SJSA1 (cell line): ENCODE measurements at regions not wholly inside any gene's neighbourhood (a gene's known extent, or its start where the extent isn't known, plus 50 kb on each side); places are given as distances from the start of the nearest gene placed in this dataset.
"Not testable (repeated sequence)": the region's sequence is repeated elsewhere in the genome, so short reads cannot be mapped to it uniquely, and the experiment has no call there.

Experiments used
- DNase-seq, 2 experiments: peaks; one replicate each; pipeline ENCODE4 v3.0.0-alpha.2; 2015 to 2020; ENCODE audit warnings: low spot score in 2 of 2, low read depth in 1 of 2
- H3K27ac ChIP-seq: fragments of 250-450 bp; sonication (Bioruptor Pico); 2 replicates; pipeline ENCODE4 v1.5.1; 2020; ENCODE audit warnings: mild to moderate bottlenecking, moderate library complexity
- H3K27me3 ChIP-seq: fragments of 250-450 bp; sonication (Bioruptor Pico); replicated peaks from 2 replicates; pipeline ENCODE4 v1.5.1; 2020; ENCODE audit warnings: mild to moderate bottlenecking, moderate library complexity
- H3K36me3 ChIP-seq: fragments of 250-450 bp; sonication (Bioruptor Pico); 2 replicates; pipeline ENCODE4 v1.5.1; 2020; ENCODE audit warnings: mild to moderate bottlenecking
- H3K4me1 ChIP-seq: fragments of 250-450 bp; sonication (Bioruptor Pico); replicated peaks from 2 replicates; pipeline ENCODE4 v1.6.1; 2021; ENCODE audit warnings: mild to moderate bottlenecking
- H3K4me3 ChIP-seq: fragments of 250-450 bp; sonication (Bioruptor Pico); 2 replicates; pipeline ENCODE4 v1.5.1; 2020; ENCODE audit warnings: mild to moderate bottlenecking
- H3K9me3 ChIP-seq: fragments of 250-450 bp; sonication (Bioruptor Pico); replicated peaks from 2 replicates; pipeline ENCODE4 v1.5.1; 2020; ENCODE audit warnings: mild to moderate bottlenecking

DNA sequence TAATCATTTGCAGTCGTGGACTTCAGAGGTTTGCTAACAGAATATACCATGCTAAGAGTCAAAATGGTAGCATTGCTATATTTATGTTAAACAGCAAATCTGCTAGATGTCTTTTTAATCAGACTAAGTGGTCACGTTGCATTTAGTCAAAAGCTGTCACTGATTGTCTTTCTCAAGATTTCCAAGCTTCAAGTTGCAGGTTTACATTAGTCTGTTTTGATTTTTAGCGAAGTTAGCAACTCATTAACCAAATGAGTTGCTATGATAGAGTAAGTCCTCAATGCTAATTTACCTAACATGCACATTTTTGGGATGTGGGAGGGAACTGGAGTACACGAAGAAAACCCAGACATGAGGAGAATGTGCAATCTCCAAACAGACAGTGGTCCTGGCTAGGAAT lies 653.2 kb downstream of the TNS3 start:
- no peaks in the 10 kb centered on the region for H3K27me3 ChIP-seq
- no peaks in the 10 kb centered on the region for H3K9me3 ChIP-seq
- H3K27ac ChIP-seq, result no peak overlapping the region
- H3K4me3 ChIP-seq, result no peak overlapping the region
- H3K36me3 ChIP-seq, result no peaks in the 10 kb centered on the region
- no peak for DNase-seq
- H3K4me1 ChIP-seq, result peaks cover 32% of the 10 kb centered on the region

DNA sequence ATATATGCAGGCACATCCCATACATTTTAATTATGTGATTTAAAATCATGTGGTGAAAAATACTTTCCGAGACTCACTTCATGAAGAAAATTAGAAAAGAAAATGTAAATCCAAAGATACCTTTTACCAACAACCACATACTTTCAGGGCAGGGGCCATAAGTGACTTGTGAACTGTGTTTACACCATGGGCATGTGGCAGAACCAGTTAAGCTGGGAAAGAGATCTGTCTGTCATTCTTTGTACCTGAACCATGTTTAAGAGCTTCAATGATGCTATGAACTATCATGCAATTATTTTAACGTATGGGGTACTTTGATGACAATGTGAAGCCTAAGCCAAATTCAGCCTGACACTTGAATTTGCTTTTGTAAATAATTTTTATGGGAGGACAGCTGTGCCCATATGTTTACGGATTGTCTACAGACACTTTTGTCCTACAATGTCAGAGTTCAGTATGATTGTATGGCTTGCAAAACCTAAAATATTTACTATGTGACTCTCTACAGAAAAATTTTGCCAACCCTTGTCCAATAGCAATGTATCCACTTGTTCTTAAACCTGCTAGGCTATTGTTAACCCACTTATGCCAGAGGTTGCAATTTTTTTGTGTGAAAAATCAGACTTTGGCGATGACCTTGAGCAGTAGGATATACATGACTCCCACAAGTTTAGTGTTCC lies 654.6 kb downstream of the TNS3 start:
- no peak for DNase-seq
- H3K4me1 ChIP-seq, result peaks cover 17% of the 10 kb centered on the region
- no peaks in the 10 kb centered on the region for H3K36me3 ChIP-seq
- no peaks in the 10 kb centered on the region for H3K9me3 ChIP-seq
- H3K27ac ChIP-seq, result no peak overlapping the region
- no peak overlapping the region for H3K4me3 ChIP-seq
- no peaks in the 10 kb centered on the region for H3K27me3 ChIP-seq

DNA sequence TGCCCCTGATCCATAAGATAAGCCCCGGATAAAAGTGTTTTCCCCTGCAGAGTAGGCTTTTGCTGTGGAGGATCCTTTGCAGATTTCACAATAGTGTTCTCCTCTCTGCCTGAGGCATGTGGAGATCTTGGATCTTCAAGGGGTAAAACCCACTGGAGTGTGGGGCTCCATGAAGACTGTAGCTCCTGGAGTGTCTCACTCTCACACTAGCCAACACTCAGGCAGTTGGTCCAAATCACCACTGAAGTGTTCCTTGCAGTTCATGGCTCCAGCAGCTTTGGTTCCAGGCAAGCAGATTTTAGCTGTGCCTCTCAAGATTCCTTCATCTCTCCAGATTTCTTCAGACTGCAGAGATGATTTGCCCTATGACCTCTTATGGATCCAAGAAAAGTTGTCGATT lies 665.3 kb downstream of the TNS3 start:
- Histone ChIP-seq H3K4me1 (no peaks in the 10 kb centered on the region), H3K36me3 (no peaks in the 10 kb centered on the region), H3K4me3 (no peak overlapping the region), H3K27me3 (no peaks in the 10 kb centered on the region), H3K9me3 (no peaks in the 10 kb centered on the region), H3K27ac (no peak overlapping the region)
- DNase-seq, result no peak

DNA sequence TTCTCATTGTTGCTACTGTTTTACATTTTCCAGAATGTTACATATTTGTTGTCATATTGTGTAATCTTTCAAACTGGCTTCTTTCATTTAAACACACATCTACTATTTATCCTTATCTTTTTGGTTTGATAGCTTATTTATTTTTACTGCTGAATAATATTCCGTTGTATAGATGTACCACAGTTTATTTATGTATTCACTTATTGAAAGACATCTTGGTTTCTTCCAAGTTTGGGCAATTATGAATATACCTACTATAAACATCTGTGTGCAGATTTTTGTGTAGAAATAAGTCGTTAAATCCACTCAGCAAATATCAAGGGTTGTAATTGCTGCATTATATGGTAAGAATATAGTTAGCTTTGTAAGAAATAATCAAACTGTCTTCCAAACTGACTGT lies 669.2 kb downstream of the TNS3 start:
- no peak for DNase-seq
- Histone ChIP-seq H3K36me3 (no peaks in the 10 kb centered on the region), H3K9me3 (no peaks in the 10 kb centered on the region), H3K4me3 (no peak overlapping the region), H3K27me3 (no peaks in the 10 kb centered on the region), H3K4me1 (peaks cover 23% of the 10 kb centered on the region), H3K27ac (no peak overlapping the region)

DNA sequence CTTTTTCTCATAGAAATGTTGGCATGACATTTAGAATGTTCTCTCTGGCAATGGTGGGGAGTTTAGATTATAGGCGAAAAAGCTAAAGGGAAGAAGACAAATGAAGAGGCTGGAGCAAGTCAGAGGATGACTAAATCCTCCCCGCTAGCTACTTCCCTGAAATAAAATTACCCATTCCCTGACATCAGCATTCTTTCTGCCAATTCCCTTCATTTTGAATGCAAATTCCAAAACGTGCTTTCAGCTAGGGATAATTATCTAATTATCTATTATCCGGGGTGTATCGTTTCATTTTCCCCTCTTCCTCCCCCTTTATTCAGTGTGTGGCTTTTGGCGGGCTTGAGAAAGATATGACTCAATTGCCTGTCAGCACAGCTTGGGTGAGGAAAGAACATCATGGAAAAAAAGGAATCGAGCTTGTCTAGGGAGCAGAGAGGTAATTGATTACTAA lies 672.3 kb downstream of the TNS3 start:
- DNase-seq, result peak in 1 of 2 experiments; percentile 77
- H3K4me3 ChIP-seq, result 0 out of 2 replicates have a peak overlapping the region, but pooled peaks have one; percentile 5
- peak overlapping the region; percentile 64 for H3K27ac ChIP-seq
- H3K9me3 ChIP-seq, result no peaks in the 10 kb centered on the region
- H3K36me3 ChIP-seq, result no peaks in the 10 kb centered on the region
- no peaks in the 10 kb centered on the region for H3K27me3 ChIP-seq
- H3K4me1 ChIP-seq, result peaks cover 23% of the 10 kb centered on the region

DNA sequence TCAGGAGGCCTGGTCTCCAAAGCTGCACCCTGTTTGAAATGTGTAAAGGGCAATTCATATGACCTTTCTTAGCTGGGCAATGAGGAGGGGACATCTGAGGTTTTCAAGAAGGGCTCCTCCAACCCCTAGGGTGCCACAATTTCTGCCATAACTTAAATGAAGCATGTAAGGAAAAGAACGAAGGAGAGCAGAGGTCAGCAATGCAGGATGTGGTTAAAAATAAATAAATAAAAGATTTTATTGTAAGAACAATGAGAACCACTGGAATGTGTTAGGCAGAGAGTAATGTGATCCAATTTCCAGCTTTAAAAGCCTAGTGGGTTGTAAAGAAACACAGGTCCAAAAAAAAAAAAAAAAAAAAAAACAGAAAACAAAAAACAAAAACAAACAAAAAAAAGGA lies 673.1 kb downstream of the TNS3 start:
- peak in 1 of 2 experiments; percentile 87 for DNase-seq
- Histone ChIP-seq H3K9me3 (no peaks in the 10 kb centered on the region), H3K36me3 (no peaks in the 10 kb centered on the region), H3K4me1 (peaks cover 23% of the 10 kb centered on the region), H3K27ac (peak overlapping the region; percentile 64), H3K4me3 (no peak overlapping the region), H3K27me3 (no peaks in the 10 kb centered on the region)

DNA sequence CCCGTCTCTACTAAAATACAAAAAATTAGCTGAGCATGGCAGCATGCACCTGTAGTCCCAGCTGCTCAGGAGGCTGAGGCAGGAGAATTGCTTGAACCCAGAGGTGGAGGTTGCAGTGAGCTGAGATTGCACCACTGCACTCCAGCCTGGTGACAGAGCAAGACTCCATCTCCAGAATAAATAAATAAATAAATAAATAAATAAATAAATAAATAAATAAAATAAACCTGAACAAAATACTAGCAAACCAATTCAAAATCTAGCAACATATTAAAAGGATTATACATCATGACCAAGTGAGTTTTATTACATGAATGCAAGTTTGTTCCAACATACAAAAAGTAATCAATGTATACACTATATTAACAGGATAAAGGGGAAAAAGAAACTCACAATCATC lies 677.4 kb downstream of the TNS3 start:
- H3K27ac ChIP-seq, H3K4me3 ChIP-seq, H3K36me3 ChIP-seq, H3K27me3 ChIP-seq, DNase-seq, H3K9me3 ChIP-seq: not testable (repeated sequence)
- H3K4me1 ChIP-seq, result peaks cover 13% of the 10 kb centered on the region

DNA sequence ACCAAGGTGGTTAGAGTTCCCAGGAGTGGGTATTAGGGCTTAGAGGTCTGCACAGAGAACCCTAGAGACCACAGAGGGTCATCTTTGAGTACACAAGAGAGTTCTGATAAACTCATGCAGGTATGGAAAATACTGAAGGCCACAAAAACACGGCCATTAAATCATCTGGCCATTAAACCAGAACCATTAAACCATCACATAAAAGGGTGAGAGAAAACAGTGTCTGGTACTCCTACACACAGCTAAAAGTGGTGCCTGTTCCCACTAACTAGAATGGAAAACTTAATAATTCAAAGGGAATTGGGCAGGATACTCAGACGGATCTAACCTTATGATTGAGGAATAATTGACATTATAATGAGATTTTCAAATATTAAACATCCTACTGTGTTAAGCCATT lies 679.4 kb downstream of the TNS3 start:
- no peak for DNase-seq
- Histone ChIP-seq H3K4me1 (no peaks in the 10 kb centered on the region), H3K9me3 (no peaks in the 10 kb centered on the region), H3K4me3 (no peak overlapping the region), H3K27me3 (no peaks in the 10 kb centered on the region), H3K36me3 (no peaks in the 10 kb centered on the region), H3K27ac (no peak overlapping the region)

DNA sequence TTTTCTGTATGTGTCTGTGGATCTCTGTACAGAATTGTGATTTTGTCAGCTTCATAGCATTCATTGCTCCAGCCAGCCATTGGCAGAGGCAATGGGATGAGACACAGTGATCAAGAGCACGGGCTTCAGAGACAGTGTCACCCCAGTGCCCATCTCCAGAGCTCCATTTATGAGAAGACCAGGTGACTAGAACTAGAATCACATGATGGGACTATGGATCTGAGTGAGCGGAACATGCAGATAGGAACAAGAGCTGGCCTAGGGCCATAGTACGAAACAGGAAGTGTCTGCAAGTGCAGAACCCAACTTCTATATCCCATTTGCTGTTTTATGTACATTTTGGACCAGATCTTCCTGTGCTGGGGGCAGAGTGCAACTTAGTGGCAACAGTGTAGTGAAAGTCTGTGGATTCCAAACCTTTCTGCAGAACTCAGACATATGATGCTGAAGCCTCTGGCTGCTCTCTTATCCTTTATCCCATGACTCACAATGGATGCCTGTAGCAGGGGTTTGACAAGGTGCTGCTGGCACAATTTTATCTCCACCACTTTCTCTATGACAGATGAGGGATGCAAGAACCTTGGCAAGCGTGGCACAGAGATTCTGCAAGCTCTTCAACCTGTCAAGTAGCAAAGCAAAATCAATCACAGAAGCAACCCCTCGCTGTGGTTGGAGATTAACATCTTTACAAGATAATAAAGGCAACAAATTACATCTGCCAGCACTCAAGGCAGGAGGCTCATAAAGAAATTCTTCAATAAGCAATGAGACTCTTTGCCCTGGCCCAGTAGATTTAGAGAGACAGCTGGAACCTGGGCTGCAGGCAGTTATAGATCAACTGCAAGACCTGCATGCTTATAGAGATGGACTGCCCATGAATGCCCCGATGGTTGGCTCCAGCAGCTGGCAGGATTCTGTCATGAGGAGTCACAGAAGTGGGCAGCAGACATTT lies 681.3 kb downstream of the TNS3 start:
- H3K4me1 ChIP-seq, result no peaks in the 10 kb centered on the region

DNA sequence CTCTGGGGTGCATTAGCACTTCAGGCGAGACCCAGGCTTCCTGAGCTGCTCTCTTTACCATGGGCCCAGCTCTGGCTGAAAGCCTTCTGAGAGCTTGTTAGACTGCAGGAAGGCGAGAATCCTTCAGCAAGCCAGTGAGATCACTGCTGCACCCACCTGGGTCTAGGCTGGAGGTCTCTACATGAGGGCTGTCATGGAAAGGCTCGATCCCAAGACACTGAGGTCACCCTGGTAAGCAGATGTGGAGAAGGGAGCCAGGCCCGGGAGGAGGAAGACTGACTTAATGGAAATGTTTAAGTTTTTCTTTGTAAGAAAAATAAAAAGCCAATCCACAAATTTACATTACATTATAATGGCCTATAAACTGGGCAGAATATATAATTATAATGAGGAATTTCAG lies 684.5 kb downstream of the TNS3 start:
- DNase-seq, result no peak
- Histone ChIP-seq H3K4me3 (no peak overlapping the region), H3K4me1 (no peaks in the 10 kb centered on the region), H3K9me3 (no peaks in the 10 kb centered on the region), H3K27ac (no peak overlapping the region), H3K36me3 (no peaks in the 10 kb centered on the region), H3K27me3 (no peaks in the 10 kb centered on the region)

More for the DNA sequence above, 681.3 kb downstream of the TNS3 start:
- DNase-seq, result no peak
- no peaks in the 10 kb centered on the region for H3K36me3 ChIP-seq
- no peak overlapping the region for H3K4me3 ChIP-seq
- H3K9me3 ChIP-seq, result no peaks in the 10 kb centered on the region
- no peak overlapping the region for H3K27ac ChIP-seq
- no peaks in the 10 kb centered on the region for H3K27me3 ChIP-seq

DNA sequence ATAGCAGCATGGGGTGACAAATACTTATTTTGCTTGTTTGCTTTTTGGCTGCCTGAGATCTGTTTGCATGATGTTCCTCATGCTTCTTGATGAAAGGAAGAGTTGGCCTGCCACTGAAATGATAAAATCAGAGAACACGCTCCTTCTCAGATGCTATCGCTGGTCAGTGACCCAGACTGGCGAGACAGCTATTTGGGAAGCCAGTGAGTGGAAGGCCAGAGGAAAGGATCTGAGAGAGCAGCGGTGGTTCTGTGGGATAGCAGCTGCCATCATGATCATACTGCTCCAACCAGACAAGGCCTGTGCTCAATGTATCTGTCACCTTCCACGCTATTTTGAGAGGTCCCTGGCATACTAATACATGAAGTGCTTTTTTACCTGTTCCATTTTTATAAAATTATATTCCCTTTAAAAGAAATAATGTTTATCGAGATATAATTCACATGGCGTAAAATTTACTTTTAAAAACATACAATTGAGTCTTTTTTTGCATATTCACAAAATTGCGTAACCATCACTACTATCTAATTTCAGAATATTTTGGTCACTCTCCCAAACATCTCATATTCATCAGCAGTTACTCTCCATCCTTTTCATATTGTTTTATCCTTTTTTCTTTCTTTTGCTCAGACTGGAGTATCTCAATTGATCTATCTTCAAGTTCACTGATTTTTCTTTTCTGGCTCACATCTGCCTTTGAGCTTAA lies 695.1 kb downstream of the TNS3 start:
- Histone ChIP-seq H3K4me1 (no peaks in the 10 kb centered on the region), H3K9me3 (0 out of 2 replicates have a peak, but pooled peaks cover 4% of the 10 kb centered on the region), H3K36me3 (no peaks in the 10 kb centered on the region), H3K4me3 (no peak overlapping the region), H3K27me3 (no peaks in the 10 kb centered on the region), H3K27ac (no peak overlapping the region)
- DNase-seq, result no peak

DNA sequence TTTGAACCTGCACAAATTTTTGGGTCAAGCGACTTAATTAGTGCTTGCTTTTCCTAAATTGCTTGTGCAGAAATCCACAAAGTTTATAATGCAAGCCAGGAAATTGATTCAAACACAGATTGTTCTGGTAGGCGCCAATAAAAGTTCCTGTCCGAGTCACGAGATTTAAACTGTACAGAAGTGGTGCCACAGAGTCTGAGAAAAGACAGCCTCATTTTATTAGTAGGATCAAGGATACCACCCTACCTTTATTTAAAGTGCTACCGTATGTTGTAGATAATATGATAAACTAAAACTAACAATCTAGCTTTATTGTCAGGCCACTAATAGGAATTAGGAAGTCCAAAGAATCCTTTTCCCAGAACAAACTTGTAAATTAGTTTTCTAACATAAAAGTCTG lies 696.7 kb downstream of the TNS3 start:
- no peak overlapping the region for H3K4me3 ChIP-seq
- H3K36me3 ChIP-seq, result no peaks in the 10 kb centered on the region
- 0 out of 2 replicates have a peak, but pooled peaks cover 4% of the 10 kb centered on the region for H3K9me3 ChIP-seq
- H3K4me1 ChIP-seq, result no peaks in the 10 kb centered on the region
- DNase-seq, result no peak
- H3K27me3 ChIP-seq, result no peaks in the 10 kb centered on the region
- no peak overlapping the region for H3K27ac ChIP-seq

DNA sequence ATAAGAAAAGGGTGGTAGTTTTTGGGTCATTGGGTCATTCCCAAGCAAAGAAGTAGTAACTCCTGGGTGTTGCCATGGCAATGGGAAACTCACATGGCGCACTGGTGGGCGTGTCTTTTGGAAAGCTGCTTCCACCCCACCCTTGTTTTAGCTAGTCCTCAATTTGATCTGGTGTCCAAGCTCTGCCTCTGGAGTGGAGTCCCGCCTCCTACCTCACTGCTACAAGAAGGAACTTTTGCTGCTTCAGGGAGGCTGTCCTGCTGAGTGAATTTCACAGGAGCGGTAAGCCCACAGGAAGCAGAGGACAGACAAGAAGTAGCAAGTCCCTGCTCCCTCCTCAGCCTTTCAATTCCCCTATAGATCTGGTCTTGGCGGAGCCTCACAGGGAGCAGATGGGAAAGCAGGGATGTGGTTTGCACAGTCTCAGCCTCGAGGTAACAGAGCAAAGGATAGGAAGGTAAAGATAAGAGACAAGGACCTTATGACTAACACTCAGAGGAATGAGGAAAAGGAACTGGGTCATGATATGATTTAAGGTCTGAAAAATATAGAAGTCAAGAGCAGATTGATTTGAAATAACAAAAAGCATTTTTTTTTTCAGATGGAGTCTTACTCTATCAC lies 700.3 kb downstream of the TNS3 start:
- Histone ChIP-seq H3K36me3 (no peaks in the 10 kb centered on the region), H3K4me1 (no peaks in the 10 kb centered on the region), H3K4me3 (no peak overlapping the region), H3K27ac (no peak overlapping the region), H3K27me3 (no peaks in the 10 kb centered on the region), H3K9me3 (no peaks in the 10 kb centered on the region)
- no peak for DNase-seq
